ENCODE measurements at regions not wholly inside any gene's neighbourhood (a gene's known extent, or its start where the extent isn't known, plus 50 kb on each side); places are given as distances from the start of the nearest gene placed in this dataset.
"Not testable (repeated sequence)": the region's sequence is repeated elsewhere in the genome, so short reads cannot be mapped to it uniquely, and the experiment has no call there.

DNA sequence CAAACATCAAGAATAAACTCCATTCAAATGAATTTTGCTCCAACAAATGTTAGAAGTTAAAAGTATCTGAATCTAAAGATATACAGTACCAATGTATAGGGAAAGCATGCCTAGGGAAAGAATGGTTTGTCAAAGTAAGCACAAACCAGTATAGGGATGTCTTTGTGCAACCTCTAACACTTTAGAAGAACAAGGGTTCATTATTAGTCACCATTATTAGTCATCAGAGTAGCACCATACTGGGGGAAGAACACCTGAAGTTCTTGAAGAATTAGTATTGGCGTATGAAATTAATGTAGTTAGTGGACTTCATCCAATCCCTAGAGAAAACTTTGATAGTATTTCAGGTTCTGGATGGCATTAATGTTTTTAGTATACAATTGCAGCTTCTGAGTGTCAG, 943.7 kb downstream of the METTL15 start:
- H3K4me3 ChIP-seq: no peak overlapping the region
- no peak for DNase-seq (ENCODE audit: low read depth, low spot score)
- H3K9ac ChIP-seq (ENCODE audit: insufficient read length): no peak overlapping the region
- H3K27ac ChIP-seq: no peak overlapping the region
- H3K9me3 ChIP-seq (ENCODE audit: low read depth, low read length): no peaks in the 10 kb centered on the region
- TF ChIP-seq FOXP2 (optimal IDR thresholded peaks at IDR 0.05; ENCODE audit: control extremely low read depth, extremely low read length, insufficient read depth) (no peak), POLR2AphosphoS5 (IDR thresholded peaks at IDR 0.05; ENCODE audit: borderline replicate concordance, low read depth, low read length) (no peak), EZH2 (IDR thresholded peaks at IDR 0.05) (no peak)
- no peaks in the 10 kb centered on the region for H3K36me3 ChIP-seq (ENCODE audit: insufficient read depth, low read length)

DNA sequence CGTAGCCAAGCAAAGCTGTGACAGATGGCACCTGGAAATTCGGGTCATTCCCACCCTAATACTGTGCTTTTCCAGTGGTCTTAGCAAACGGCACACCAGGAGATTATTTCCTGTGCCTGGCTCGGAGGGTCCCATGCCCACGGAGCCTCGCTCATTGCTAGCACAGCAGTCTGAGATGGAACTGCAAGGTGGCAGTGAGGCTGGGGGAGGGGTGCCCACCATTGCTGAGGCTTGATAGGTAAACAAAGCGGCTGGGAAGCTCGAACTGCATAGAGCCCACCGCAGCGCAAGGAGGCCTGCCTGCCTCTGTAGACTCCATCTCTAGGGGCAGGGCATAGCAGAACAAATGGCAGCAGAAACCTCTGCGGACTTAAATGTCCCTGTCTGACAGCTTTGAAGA, 942.8 kb downstream of the METTL15 start:
- H3K9me3 ChIP-seq (ENCODE audit: low read depth, low read length); DNase-seq (ENCODE audit: low read depth, low spot score); H3K4me3 ChIP-seq: not testable (repeated sequence)

DNA sequence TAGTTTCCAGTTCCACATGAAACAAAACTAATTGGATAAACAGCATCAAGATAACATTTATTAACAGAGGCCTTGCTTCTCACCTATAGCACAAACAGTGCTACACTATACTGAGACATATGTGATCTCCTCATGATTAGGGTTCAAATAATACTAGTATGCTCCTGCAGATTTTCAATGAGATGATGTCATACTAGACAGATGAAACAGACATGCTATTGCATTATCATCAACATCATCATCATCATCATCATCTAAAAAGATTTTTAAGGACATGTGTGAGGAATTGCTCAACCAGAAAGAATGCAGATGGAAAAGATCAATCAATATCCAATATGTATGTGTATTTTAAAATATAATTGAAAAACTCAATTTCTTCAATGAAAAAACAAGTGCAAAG, 932.3 kb downstream of the METTL15 start:
- H3K27ac ChIP-seq: no peak overlapping the region
- no peak for TF ChIP-seq POLR2AphosphoS5 (IDR thresholded peaks at IDR 0.05; ENCODE audit: borderline replicate concordance, low read depth, low read length)
- TF ChIP-seq EZH2 (IDR thresholded peaks at IDR 0.05): no peak
- TF ChIP-seq FOXP2 (optimal IDR thresholded peaks at IDR 0.05; ENCODE audit: control extremely low read depth, extremely low read length, insufficient read depth): no peak
- DNase-seq (ENCODE audit: low read depth, low spot score): no peak
- H3K9me3 ChIP-seq (ENCODE audit: low read depth, low read length): no peaks in the 10 kb centered on the region
- no peak overlapping the region for H3K9ac ChIP-seq (ENCODE audit: insufficient read length)
- no peaks in the 10 kb centered on the region for H3K36me3 ChIP-seq (ENCODE audit: insufficient read depth, low read length)
- no peak overlapping the region for H3K4me3 ChIP-seq

More for the DNA sequence above, 942.8 kb downstream of the METTL15 start:
- not testable (repeated sequence) for H3K36me3 ChIP-seq (ENCODE audit: insufficient read depth, low read length); H3K9ac ChIP-seq (ENCODE audit: insufficient read length); H3K27ac ChIP-seq

DNA sequence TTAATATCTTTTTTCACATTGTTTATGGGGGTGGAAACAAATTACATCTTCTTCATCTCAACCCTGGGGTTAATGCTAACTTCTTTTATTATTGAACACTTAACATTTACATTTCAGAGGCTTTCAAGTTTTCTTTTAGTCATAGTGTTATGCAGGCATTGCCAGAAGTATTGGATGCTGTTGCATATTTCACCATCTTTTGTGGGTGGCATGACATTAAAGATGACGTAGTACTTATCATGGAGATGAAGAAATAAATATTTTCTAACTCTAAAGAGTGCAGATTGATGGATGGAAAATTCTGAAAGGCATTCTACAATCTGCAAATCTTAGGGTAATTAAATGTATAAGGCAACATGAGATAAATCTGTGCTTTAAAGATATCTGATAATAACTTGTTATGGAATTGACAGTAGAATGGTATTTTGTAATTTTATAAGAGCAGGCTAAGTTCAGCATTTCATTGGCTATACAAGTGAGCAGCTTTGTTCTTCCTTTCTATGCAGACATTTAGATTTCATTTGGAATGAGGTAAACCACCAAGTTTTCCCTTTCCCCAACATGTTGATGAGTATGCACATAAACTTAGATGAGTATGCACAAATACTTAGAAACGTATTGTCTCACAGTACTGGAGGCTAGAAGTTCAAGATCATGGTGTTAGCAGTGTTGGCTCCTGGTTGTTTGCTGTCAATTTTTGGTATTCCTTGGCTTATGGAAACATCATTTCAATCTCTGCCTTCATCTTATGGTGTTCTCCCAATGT, 924.4 kb downstream of the METTL15 start:
- H3K27ac ChIP-seq: no peak overlapping the region
- H3K9ac ChIP-seq (ENCODE audit: insufficient read length): no peak overlapping the region
- peaks cover 3% of the 10 kb centered on the region; the same call in 1 of the 2 replicates for H3K9me3 ChIP-seq (ENCODE audit: low read depth, low read length)
- no peak overlapping the region for H3K4me3 ChIP-seq
- DNase-seq (ENCODE audit: low read depth, low spot score): no peak
- TF ChIP-seq EZH2 (IDR thresholded peaks at IDR 0.05): no peak
- TF ChIP-seq FOXP2 (optimal IDR thresholded peaks at IDR 0.05; ENCODE audit: control extremely low read depth, extremely low read length, insufficient read depth): no peak
- no peak for TF ChIP-seq POLR2AphosphoS5 (IDR thresholded peaks at IDR 0.05; ENCODE audit: borderline replicate concordance, low read depth, low read length)
- H3K36me3 ChIP-seq (ENCODE audit: insufficient read depth, low read length): no peaks in the 10 kb centered on the region

DNA sequence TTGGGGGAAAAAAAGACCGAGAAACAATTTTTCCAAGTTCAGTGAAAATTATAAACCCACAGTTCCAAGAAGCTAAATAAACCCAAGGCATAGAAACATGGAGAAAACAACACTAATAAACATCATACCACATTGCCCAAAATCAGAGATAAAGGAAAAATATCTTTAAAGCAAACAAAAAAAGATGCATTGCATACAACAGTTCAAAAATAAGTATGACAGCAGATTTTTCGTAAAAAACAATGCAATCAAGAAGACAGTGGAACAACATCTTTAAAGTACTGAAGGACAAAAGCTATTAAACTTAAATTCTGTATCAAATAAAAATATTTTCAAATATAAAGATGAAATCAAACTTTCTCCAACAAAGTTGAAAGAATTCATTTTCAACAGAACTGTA, 921.3 kb downstream of the METTL15 start:
- no peak overlapping the region for H3K27ac ChIP-seq
- no peaks in the 10 kb centered on the region for H3K36me3 ChIP-seq (ENCODE audit: insufficient read depth, low read length)
- no peak overlapping the region for H3K4me3 ChIP-seq
- H3K9me3 ChIP-seq (ENCODE audit: low read depth, low read length): peaks cover 3% of the 10 kb centered on the region; the same call in 1 of the 2 replicates
- no peak overlapping the region for H3K9ac ChIP-seq (ENCODE audit: insufficient read length)
- DNase-seq (ENCODE audit: low read depth, low spot score): no peak
- no peak for TF ChIP-seq FOXP2 (optimal IDR thresholded peaks at IDR 0.05; ENCODE audit: control extremely low read depth, extremely low read length, insufficient read depth)

DNA sequence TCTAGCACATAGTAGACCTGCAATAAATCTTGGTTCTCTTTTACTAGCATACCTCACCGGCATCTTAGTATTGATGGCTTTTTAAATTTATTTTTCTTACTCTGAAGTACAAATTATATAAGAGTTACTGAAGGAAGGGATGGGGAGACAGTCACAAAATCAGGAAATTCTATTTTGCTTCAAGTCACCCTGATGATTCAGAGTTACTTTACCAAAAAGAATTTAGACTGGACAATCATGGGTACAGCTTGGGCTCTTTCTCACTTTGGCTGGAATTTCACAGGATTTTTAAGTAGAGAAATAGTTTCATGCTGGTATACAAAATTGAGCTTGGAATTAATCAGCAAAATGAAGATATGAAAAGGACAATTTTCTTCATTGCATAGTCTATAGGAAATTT, 919.2 kb downstream of the METTL15 start:
- peaks cover 3% of the 10 kb centered on the region; the same call in 1 of the 2 replicates for H3K9me3 ChIP-seq (ENCODE audit: low read depth, low read length)
- H3K4me3 ChIP-seq: no peak overlapping the region
- no peak for TF ChIP-seq EZH2 (IDR thresholded peaks at IDR 0.05)
- no peak for TF ChIP-seq POLR2AphosphoS5 (IDR thresholded peaks at IDR 0.05; ENCODE audit: borderline replicate concordance, low read depth, low read length)
- no peak for TF ChIP-seq FOXP2 (optimal IDR thresholded peaks at IDR 0.05; ENCODE audit: control extremely low read depth, extremely low read length, insufficient read depth)
- H3K36me3 ChIP-seq (ENCODE audit: insufficient read depth, low read length): no peaks in the 10 kb centered on the region
- DNase-seq (ENCODE audit: low read depth, low spot score): no peak
- H3K27ac ChIP-seq: no peak overlapping the region
- no peak overlapping the region for H3K9ac ChIP-seq (ENCODE audit: insufficient read length)

DNA sequence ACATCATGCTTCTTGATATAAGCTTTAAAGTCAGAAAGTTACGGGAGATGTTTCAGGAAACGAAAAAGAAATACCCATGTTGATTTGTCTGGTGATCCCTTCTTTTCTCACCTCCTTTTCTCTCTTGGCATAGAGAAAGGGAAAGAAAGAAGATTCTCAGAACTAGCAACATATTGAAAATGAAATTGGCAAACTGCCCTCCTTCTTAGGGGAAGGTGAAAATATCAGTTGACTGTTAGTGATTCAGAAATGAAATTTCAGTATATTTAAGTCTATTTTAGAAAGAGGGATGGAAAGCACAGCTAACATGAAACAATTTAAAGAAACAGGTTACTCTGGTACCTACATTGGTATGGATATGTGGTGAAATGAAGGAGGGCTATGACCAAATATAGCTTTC, 918.1 kb downstream of the METTL15 start:
- TF ChIP-seq FOXP2 (optimal IDR thresholded peaks at IDR 0.05; ENCODE audit: control extremely low read depth, extremely low read length, insufficient read depth) (no peak), EZH2 (IDR thresholded peaks at IDR 0.05) (no peak), POLR2AphosphoS5 (IDR thresholded peaks at IDR 0.05; ENCODE audit: borderline replicate concordance, low read depth, low read length) (no peak)
- Histone ChIP-seq H3K9ac (ENCODE audit: insufficient read length) (no peak overlapping the region), H3K36me3 (ENCODE audit: insufficient read depth, low read length) (no peaks in the 10 kb centered on the region), H3K27ac (no peak overlapping the region), H3K9me3 (ENCODE audit: low read depth, low read length) (peaks cover 3% of the 10 kb centered on the region; the same call in 1 of the 2 replicates), H3K4me3 (no peak overlapping the region)
- no peak for DNase-seq (ENCODE audit: low read depth, low spot score)

DNA sequence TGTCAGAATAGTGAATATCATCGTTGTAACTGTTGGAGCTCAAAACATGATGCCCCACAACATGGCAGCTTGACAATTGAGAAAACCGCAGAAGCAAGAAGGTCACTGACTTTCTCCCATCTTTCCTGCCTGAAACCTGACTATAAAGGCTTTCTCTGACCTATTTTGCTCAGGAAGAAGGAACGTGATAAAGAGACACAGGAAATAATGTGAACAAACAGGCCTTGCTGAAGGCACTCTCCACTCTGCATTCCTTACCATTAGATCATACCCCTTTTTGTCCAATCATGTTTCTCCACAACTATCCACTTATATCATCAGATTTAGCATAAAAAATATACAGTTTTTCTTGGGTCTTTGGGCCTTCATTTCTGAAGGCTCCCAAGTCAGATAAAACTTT, 916.8 kb downstream of the METTL15 start:
- H3K27ac ChIP-seq: no peak overlapping the region
- H3K9me3 ChIP-seq (ENCODE audit: low read depth, low read length): peaks cover 3% of the 10 kb centered on the region; the same call in 1 of the 2 replicates
- H3K4me3 ChIP-seq: no peak overlapping the region
- no peaks in the 10 kb centered on the region for H3K36me3 ChIP-seq (ENCODE audit: insufficient read depth, low read length)
- TF ChIP-seq EZH2 (IDR thresholded peaks at IDR 0.05): no peak
- TF ChIP-seq POLR2AphosphoS5 (IDR thresholded peaks at IDR 0.05; ENCODE audit: borderline replicate concordance, low read depth, low read length): no peak
- no peak for TF ChIP-seq FOXP2 (optimal IDR thresholded peaks at IDR 0.05; ENCODE audit: control extremely low read depth, extremely low read length, insufficient read depth)
- no peak for DNase-seq (ENCODE audit: low read depth, low spot score)
- H3K9ac ChIP-seq (ENCODE audit: insufficient read length): no peak overlapping the region

DNA sequence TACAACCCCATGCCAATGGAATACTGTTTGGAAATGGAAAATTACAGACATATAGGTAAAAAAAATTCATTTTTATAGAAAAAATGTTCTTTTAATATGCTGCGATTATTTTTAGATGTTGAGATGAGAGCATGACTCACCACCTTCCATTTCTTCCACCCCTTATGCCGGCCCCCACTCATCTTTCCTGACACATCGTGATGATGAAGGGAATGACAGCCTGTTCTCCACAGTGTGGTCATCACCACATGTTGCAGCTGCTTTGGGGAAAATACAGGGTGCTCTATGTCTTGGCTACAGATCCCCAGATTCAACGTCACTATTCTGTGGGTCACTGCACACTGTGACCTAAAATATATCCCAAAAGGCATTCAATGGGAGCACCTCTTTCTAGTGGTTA, 916.2 kb downstream of the METTL15 start:
- TF ChIP-seq FOXP2 (optimal IDR thresholded peaks at IDR 0.05; ENCODE audit: control extremely low read depth, extremely low read length, insufficient read depth) (no peak), EZH2 (IDR thresholded peaks at IDR 0.05) (no peak), POLR2AphosphoS5 (IDR thresholded peaks at IDR 0.05; ENCODE audit: borderline replicate concordance, low read depth, low read length) (no peak)
- no peak for DNase-seq (ENCODE audit: low read depth, low spot score)

More for the DNA sequence above, 916.2 kb downstream of the METTL15 start:
- Histone ChIP-seq H3K9ac (ENCODE audit: insufficient read length) (no peak overlapping the region), H3K36me3 (ENCODE audit: insufficient read depth, low read length) (no peaks in the 10 kb centered on the region), H3K9me3 (ENCODE audit: low read depth, low read length) (no peaks in the 10 kb centered on the region), H3K4me3 (no peak overlapping the region), H3K27ac (no peak overlapping the region)
